HepG2 (cell line): ENCODE measurements at regions not wholly inside any gene's neighbourhood (a gene's known extent, or its start where the extent isn't known, plus 50 kb on each side); places are given as distances from the start of the nearest gene placed in this dataset.

Experiments
- GTF2F1 ChIP-seq: fragments of 150-350 bp; IDR thresholded peaks from 2 replicates; pipeline ENCODE4 v1.6.1; 2014; ENCODE audit warnings: low read length
- HINFP ChIP-seq: sonication (generic); formaldehyde crosslinking; IDR thresholded peaks from 2 replicates; pipeline ENCODE4 v1.4.0; 2020; ENCODE audit warnings: low read depth, mild to moderate bottlenecking, missing genetic modification reagents
- KLF9 ChIP-seq: IDR thresholded peaks from 2 replicates; pipeline ENCODE4 v1.6.1; 2016; ENCODE audit warnings: low read depth
- MXI1 ChIP-seq: IDR thresholded peaks from 3 replicates; pipeline ENCODE4 v1.6.1; 2012; ENCODE audit warnings: low read depth, low read length, inconsistent platforms, borderline replicate concordance
- POLR2A ChIP-seq, 2 experiments: IDR thresholded peaks; 2 replicates each; pipeline ENCODE4 v1.6.1; 2011; ENCODE audit warnings: low read depth in 2 of 2, low read length in 2 of 2, mild to moderate bottlenecking in 1 of 2, moderate library complexity in 1 of 2; ENCODE audit not compliant: insufficient read depth in 1 of 2
- POLR2AphosphoS5 ChIP-seq: IDR thresholded peaks from 2 replicates; pipeline ENCODE4 v1.6.1; 2012; ENCODE audit warnings: low read depth, low read length
- SRF ChIP-seq: IDR thresholded peaks from 2 replicates; pipeline ENCODE4 v1.6.1; 2011; ENCODE audit warnings: mild to moderate bottlenecking, low read depth, low read length, moderate library complexity
- SYNCRIP ChIP-seq: fragments of 200-400 bp; formaldehyde crosslinking; IDR thresholded peaks from 2 replicates; pipeline ENCODE4 v1.6.1; 2018; ENCODE audit warnings: mild to moderate bottlenecking, low read depth, low read length; ENCODE audit not compliant: insufficient read depth
- TAF1 ChIP-seq: sonication (generic); formaldehyde crosslinking; IDR thresholded peaks from 2 replicates; pipeline ENCODE4 v1.4.0; 2020; ENCODE audit warnings: missing genetic modification reagents
- ZNF781 ChIP-seq: sonication (generic); formaldehyde crosslinking; IDR thresholded peaks from 2 replicates; pipeline ENCODE4 v1.5.1; 2020; ENCODE audit warnings: borderline replicate concordance, mild to moderate bottlenecking, missing genetic modification reagents; ENCODE audit errors: not compliant biosample characterization
- TF ChIP-seq, protein P1 (sequence below): sonication (generic); formaldehyde crosslinking; IDR thresholded peaks from 2 replicates; pipeline ENCODE4 v1.8.1; 2023; ENCODE audit warnings: mild to moderate bottlenecking, missing genetic modification reagents, borderline replicate concordance
- TF ChIP-seq, protein P2 (sequence below): sonication (generic); formaldehyde crosslinking; IDR thresholded peaks from 2 replicates; pipeline ENCODE4 v1.5.0; 2020; ENCODE audit warnings: mild to moderate bottlenecking, missing genetic modification reagents, moderate library complexity
- TF ChIP-seq, protein P3 (sequence below): sonication (generic); formaldehyde crosslinking; IDR thresholded peaks from 2 replicates; pipeline ENCODE4 v1.4.0; 2020; ENCODE audit warnings: mild to moderate bottlenecking, missing genetic modification reagents

- TF ChIP-seq HINFP (CRISPR knock-in tag) (no peak), POLR2AphosphoS5 (no peak), ZNF781 (no peak), GTF2F1 (no peak), TAF1 (no peak), SRF (no peak), KLF9 (CRISPR knock-in tag) (no peak), SYNCRIP (no peak), MXI1 (no peak), POLR2A (IDR thresholded peaks at IDR 0.05; ENCODE audit: insufficient read depth in 1 of 2, low read depth in 2 of 2, low read length in 2 of 2) (no peak)
- TF ChIP-seq, protein P1, sequence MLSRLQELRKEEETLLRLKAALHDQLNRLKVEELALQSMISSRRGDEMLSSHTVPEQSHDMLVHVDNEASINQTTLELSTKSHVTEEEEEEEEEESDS (CRISPR knock-in tag): no peak
- TF ChIP-seq, protein P2, sequence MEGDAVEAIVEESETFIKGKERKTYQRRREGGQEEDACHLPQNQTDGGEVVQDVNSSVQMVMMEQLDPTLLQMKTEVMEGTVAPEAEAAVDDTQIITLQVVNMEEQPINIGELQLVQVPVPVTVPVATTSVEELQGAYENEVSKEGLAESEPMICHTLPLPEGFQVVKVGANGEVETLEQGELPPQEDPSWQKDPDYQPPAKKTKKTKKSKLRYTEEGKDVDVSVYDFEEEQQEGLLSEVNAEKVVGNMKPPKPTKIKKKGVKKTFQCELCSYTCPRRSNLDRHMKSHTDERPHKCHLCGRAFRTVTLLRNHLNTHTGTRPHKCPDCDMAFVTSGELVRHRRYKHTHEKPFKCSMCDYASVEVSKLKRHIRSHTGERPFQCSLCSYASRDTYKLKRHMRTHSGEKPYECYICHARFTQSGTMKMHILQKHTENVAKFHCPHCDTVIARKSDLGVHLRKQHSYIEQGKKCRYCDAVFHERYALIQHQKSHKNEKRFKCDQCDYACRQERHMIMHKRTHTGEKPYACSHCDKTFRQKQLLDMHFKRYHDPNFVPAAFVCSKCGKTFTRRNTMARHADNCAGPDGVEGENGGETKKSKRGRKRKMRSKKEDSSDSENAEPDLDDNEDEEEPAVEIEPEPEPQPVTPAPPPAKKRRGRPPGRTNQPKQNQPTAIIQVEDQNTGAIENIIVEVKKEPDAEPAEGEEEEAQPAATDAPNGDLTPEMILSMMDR (CRISPR knock-in tag): no peak
- TF ChIP-seq, protein P3, sequence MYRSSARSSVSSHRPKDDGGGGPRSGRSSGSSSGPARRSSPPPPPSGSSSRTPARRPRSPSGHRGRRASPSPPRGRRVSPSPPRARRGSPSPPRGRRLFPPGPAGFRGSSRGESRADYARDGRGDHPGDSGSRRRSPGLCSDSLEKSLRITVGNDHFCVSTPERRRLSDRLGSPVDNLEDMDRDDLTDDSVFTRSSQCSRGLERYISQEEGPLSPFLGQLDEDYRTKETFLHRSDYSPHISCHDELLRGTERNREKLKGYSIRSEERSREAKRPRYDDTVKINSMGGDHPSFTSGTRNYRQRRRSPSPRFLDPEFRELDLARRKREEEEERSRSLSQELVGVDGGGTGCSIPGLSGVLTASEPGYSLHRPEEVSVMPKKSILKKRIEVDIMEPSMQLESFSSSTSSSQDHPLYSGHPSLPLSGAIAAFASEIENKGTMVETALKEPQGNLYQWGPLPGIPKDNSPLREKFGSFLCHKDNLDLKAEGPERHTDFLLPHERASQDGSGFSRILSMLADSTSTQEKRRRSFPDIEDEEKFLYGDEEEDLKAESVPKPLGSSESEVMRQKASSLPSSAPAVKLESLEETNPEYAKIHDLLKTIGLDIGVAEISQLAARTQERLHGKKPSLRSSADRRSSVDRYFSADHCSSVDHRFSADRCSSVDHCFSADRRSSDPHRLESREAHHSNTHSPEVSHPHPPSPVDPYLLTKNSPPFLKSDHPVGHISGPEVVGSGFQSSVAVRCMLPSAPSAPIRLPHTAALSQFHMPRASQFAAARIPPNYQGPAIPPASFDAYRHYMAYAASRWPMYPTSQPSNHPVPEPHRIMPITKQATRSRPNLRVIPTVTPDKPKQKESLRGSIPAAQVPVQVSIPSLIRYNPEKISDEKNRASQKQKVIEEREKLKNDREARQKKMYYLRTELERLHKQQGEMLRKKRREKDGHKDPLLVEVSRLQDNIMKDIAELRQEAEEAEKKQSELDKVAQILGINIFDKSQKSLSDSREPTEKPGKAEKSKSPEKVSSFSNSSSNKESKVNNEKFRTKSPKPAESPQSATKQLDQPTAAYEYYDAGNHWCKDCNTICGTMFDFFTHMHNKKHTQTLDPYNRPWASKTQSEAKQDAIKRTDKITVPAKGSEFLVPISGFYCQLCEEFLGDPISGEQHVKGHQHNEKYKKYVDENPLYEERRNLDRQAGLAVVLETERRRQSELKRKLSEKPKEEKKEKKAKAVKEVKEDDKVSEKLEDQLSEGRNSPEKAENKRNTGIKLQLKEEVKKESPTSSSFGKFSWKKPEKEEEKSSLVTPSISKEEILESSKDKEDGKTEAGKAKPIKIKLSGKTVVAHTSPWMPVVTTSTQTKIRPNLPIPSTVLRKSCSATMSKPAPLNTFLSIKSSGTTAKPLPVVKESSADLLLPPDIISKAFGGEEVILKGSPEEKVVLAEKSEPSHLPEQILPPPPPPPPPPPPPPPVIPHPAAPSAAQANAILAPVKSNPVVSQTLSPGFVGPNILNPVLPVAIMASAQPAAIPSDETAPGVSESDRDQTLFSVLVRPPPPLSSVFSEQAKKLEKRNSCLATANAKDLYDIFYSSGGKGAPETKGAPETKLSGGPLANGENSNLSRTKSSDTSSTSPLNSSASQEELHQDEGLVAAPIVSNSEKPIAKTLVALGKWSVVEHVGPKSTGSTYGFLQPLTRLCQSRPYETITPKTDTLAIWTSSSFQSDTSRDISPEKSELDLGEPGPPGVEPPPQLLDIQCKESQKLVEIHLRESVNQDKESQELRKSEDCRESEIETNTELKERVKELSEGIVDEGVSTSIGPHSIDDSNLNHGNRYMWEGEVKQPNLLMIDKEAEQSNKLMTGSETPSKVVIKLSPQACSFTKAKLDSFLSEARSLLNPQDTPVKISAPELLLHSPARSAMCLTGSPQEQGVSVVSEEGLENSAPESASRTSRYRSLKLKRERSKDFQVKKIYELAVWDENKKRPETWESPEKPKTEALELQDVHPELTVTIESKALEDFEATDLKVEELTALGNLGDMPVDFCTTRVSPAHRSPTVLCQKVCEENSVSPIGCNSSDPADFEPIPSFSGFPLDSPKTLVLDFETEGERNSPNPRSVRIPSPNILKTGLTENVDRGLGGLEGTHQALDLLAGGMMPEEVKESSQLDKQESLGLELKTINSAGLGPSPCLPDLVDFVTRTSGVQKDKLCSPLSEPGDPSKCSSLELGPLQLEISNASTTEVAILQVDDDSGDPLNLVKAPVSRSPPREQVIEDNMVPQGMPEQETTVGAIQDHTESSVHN (CRISPR knock-in tag): no peak
These were observed 74.1 kb upstream of the GHR start for GRCh38 chr5:42349163-42349562.
